ENCODE measurements at regions not wholly inside any gene's neighbourhood (a gene's known extent, or its start where the extent isn't known, plus 50 kb on each side); places are given as distances from the start of the nearest gene placed in this dataset.

GRCh38 chr9:118325757-118326156, 621.6 kb downstream of the TLR4 start:
- TF ChIP-seq ZBTB33 (IDR thresholded peaks at IDR 0.05) (no peak), MAX (IDR thresholded peaks at IDR 0.05; ENCODE audit: low read depth, low read length) (no peak), CTCF (IDR thresholded peaks at IDR 0.05 in 2 of 3, conservative IDR thresholded peaks at IDR 0.05 in 1 of 3; ENCODE audit: control insufficient read depth in 2 of 3, extremely low read depth in 1 of 3, insufficient read depth in 1 of 3, low read depth in 3 of 3, low read length in 3 of 3) (no peak), PBX3 (IDR thresholded peaks at IDR 0.05; ENCODE audit: insufficient replicate concordance, low read depth, low read length) (no peak), POLR2A (IDR thresholded peaks at IDR 0.05; ENCODE audit: low read depth, low read length) (no peak), EP300 (IDR thresholded peaks at IDR 0.05; ENCODE audit: borderline replicate concordance in 1 of 2, control insufficient read depth in 1 of 2, low read depth in 2 of 2, low read length in 2 of 2) (peak; percentile 13 to 29; a peak in 1 of 4 replicates), BCLAF1 (IDR thresholded peaks at IDR 0.05) (no peak), ZNF24 (IDR thresholded peaks at IDR 0.05) (no peak), BCL3 (IDR thresholded peaks at IDR 0.05; ENCODE audit: borderline replicate concordance, insufficient read depth, low read depth, low read length, poor library complexity, severe bottlenecking) (no peak), SIX5 (IDR thresholded peaks at IDR 0.05; ENCODE audit: low read depth, low read length, severe bottlenecking) (no peak), NR2C2 (IDR thresholded peaks at IDR 0.05; ENCODE audit: borderline replicate concordance, control insufficient read depth, insufficient read length, low read depth) (no peak)

All from GM12878 (cell line).